GM06990 (cell line): ENCODE measurements at regions not wholly inside any gene's neighbourhood (a gene's known extent, or its start where the extent isn't known, plus 50 kb on each side); places are given as distances from the start of the nearest gene placed in this dataset.
A peak's percentile ranks its signal among the peaks of the same experiment; 100 is the strongest.

ENCODE experiments used
- DNase-seq: peaks from one replicate; pipeline ENCODE4 v3.0.0-alpha.2; 2011; ENCODE audit not compliant: insufficient read length; ENCODE audit errors: extremely low read depth
- H3K27me3 ChIP-seq: replicated peaks from 2 replicates; pipeline ENCODE4 v1.6.0; 2011; ENCODE audit warnings: low read length; ENCODE audit not compliant: control insufficient read depth, insufficient read depth
- H3K36me3 ChIP-seq: 2 replicates; pipeline ENCODE4 v1.5.1; 2011; ENCODE audit warnings: low read length; ENCODE audit not compliant: control insufficient read depth, insufficient read depth
- H3K4me3 ChIP-seq: replicated peaks from 2 replicates; pipeline ENCODE4 v1.5.1; 2011; ENCODE audit warnings: low read depth, mild to moderate bottlenecking, control low read depth, low read length
- CTCF ChIP-seq: IDR thresholded peaks from 2 replicates; pipeline ENCODE4 v1.5.1; 2011; ENCODE audit warnings: low read length, control low read depth, mild to moderate bottlenecking, inconsistent platforms; ENCODE audit not compliant: insufficient read depth, poor library complexity, severe bottlenecking

- no peak for DNase-seq
- no peak overlapping the region for H3K4me3 ChIP-seq
- H3K36me3 ChIP-seq: no peaks in the 10 kb centered on the region
- no peaks in the 10 kb centered on the region; the same call in 1 of the 2 replicates for H3K27me3 ChIP-seq
- no peak for TF ChIP-seq CTCF
Measured at GRCh38 chr2:216950547-216950946, 90.7 kb upstream of the TNP1 start.

- no peaks in the 10 kb centered on the region for H3K36me3 ChIP-seq
- no peaks in the 10 kb centered on the region; the same call in 1 of the 2 replicates for H3K27me3 ChIP-seq
- no peak overlapping the region for H3K4me3 ChIP-seq
- DNase-seq: peak; percentile 6
- no peak for TF ChIP-seq CTCF
Measured at GRCh38 chr2:216949700-216950413, 90.0 kb upstream of the TNP1 start.

GRCh38 chr2:216947055-216947454, 87.2 kb upstream of the TNP1 start:
- no peak for DNase-seq
- Histone ChIP-seq H3K4me3 (no peak overlapping the region), H3K36me3 (no peaks in the 10 kb centered on the region), H3K27me3 (no peaks in the 10 kb centered on the region; the same call in 1 of the 2 replicates)
- TF ChIP-seq CTCF: no peak

GRCh38 chr2:216944733-216945132, 84.9 kb upstream of the TNP1 start:
- DNase-seq: no peak
- no peaks in the 10 kb centered on the region for H3K36me3 ChIP-seq
- no peak for TF ChIP-seq CTCF
- H3K4me3 ChIP-seq: no peak overlapping the region
- H3K27me3 ChIP-seq: no peaks in the 10 kb centered on the region; the same call in 1 of the 2 replicates

GRCh38 chr2:216943109-216943508, 83.2 kb upstream of the TNP1 start:
- H3K36me3 ChIP-seq: no peaks in the 10 kb centered on the region
- H3K4me3 ChIP-seq: no peak overlapping the region
- TF ChIP-seq CTCF: no peak
- no peaks in the 10 kb centered on the region; the same call in 1 of the 2 replicates for H3K27me3 ChIP-seq
- DNase-seq: no peak
